Thyroid gland (tissue), 4 donors: ENCODE measurements at regions not wholly inside any gene's neighbourhood (a gene's known extent, or its start where the extent isn't known, plus 50 kb on each side); places are given as distances from the start of the nearest gene placed in this dataset.

ENCODE experiments used
- POLR2A ChIP-seq, 2 donors: fragments of 450-650 bp; IDR thresholded peaks; one replicate each; pipeline ENCODE4 v1.6.1; 2017; ENCODE audit warnings: antibody characterized with exemption in 2 of 2, mild to moderate bottlenecking in 2 of 2, moderate library complexity in 1 of 2
- TF ChIP-seq, protein P1 (sequence below), 6 experiments: fragments of 200-600 bp in 3 of 6; fragments of 450-650 bp in 3 of 6; sonication (generic) in 3 of 6; IDR thresholded peaks; one replicate each; pipeline ENCODE4 v1.5.1; 2016 to 2019; ENCODE audit warnings: antibody characterized with exemption in 6 of 6, mild to moderate bottlenecking in 2 of 6, inconsistent platforms in 1 of 6, moderate library complexity in 1 of 6

DNA sequence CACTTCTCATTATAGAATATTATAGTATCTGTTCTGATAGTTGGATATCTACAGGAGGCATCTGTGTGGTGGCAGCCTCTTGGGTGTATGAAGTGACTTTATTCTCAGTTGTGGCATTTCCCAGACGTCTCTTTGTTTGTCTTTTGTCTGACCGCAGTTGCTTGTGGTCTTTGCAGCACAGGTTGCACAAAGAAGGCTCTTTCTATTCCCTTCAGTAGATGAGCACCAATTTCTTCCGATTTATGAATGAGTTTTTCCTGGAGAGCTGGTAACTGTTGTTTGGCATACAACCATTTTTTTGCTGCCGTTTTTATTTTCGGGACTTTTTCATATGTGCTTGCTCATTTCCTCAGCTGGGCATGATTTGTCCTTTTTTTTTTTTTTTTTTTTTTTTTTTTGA, 56.4 kb upstream of the MYO10 start:
- TF ChIP-seq, protein P1, sequence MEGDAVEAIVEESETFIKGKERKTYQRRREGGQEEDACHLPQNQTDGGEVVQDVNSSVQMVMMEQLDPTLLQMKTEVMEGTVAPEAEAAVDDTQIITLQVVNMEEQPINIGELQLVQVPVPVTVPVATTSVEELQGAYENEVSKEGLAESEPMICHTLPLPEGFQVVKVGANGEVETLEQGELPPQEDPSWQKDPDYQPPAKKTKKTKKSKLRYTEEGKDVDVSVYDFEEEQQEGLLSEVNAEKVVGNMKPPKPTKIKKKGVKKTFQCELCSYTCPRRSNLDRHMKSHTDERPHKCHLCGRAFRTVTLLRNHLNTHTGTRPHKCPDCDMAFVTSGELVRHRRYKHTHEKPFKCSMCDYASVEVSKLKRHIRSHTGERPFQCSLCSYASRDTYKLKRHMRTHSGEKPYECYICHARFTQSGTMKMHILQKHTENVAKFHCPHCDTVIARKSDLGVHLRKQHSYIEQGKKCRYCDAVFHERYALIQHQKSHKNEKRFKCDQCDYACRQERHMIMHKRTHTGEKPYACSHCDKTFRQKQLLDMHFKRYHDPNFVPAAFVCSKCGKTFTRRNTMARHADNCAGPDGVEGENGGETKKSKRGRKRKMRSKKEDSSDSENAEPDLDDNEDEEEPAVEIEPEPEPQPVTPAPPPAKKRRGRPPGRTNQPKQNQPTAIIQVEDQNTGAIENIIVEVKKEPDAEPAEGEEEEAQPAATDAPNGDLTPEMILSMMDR (IDR thresholded peaks at IDR 0.05) = no peak
- TF ChIP-seq POLR2A (IDR thresholded peaks at IDR 0.05) = no peak
